IPS-18a (cell line): ENCODE measurements at regions not wholly inside any gene's neighbourhood (a gene's known extent, or its start where the extent isn't known, plus 50 kb on each side); places are given as distances from the start of the nearest gene placed in this dataset.

ENCODE experiments used
- H3K27ac ChIP-seq: one replicate; pipeline ENCODE4 v1.5.1; 2013; ENCODE audit warnings: low read length
- H3K27me3 ChIP-seq: one replicate; pipeline ENCODE4 v1.6.1; 2013; ENCODE audit warnings: mild to moderate bottlenecking, low read length; ENCODE audit not compliant: control insufficient read depth, insufficient read depth
- H3K36me3 ChIP-seq: one replicate; pipeline ENCODE4 v1.6.1; 2013; ENCODE audit warnings: low read depth, low read length; ENCODE audit not compliant: control insufficient read depth
- H3K4me1 ChIP-seq: one replicate; pipeline ENCODE4 v1.6.1; 2013; ENCODE audit warnings: low read depth, low read length; ENCODE audit not compliant: control insufficient read depth
- H3K4me3 ChIP-seq: one replicate; pipeline ENCODE4 v1.5.1; 2013; ENCODE audit warnings: low read length
- H3K9ac ChIP-seq: one replicate; pipeline ENCODE4 v1.6.1; 2013; ENCODE audit warnings: mild to moderate bottlenecking, low read length, moderate library complexity
- H3K9me3 ChIP-seq: one replicate; pipeline ENCODE4 v1.6.1; 2013; ENCODE audit warnings: low read depth, low read length; ENCODE audit not compliant: control insufficient read depth

DNA sequence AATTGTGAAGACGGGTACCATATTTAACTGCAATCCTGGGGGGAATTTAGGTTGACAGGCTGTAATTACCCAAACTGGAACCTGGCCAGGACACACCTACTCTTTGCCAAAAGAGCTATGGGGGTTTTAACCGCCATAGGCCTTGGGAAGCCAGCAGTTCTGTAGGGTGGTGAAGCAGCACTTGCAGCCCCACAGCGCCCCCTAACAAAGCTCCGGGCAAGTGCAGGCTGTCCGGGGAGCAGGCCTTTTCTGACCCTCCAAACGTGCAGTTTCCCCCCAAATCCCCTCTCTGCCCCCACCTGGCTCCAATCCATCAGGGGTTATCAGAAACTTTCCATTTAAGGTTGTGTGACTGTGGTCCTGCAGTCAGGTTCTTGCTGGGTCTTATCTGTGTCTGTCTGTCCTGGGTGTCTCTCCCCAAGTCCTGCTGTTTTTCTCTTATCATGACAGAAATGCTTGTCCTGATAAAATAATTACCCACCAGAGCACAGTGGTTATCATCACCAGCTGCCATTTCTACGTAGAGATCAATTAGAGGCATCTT is 350.9 kb downstream of the MID1IP1 start:
- Histone ChIP-seq H3K27me3 (no peaks in the 10 kb centered on the region), H3K4me1 (peaks cover 9% of the 10 kb centered on the region), H3K4me3 (no peak overlapping the region), H3K27ac (no peak overlapping the region), H3K9me3 (peaks cover 34% of the 10 kb centered on the region), H3K9ac (no peak overlapping the region), H3K36me3 (no peaks in the 10 kb centered on the region)

DNA sequence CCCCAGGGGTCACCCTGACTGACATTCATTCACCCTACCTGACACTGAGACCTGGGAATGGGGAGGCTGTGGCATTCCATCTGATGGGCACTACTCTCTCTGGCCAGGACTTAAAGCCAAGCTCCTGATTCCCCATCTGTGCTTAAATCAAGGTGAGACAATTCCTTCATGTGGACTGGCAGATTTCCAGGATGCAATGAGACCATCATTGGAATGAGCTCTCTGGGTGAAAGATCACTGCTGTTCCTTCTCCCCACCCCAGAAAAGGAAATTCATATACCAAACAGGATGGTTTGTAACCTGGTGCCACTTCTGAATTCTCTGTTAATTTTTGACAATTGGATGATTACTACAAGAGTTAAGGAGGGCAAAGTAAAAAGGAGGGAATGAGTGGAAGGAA is 354.8 kb downstream of the MID1IP1 start:
- Histone ChIP-seq H3K27ac (no peak overlapping the region), H3K9me3 (peaks cover 28% of the 10 kb centered on the region), H3K9ac (no peak overlapping the region), H3K4me3 (no peak overlapping the region), H3K27me3 (no peaks in the 10 kb centered on the region), H3K36me3 (no peaks in the 10 kb centered on the region), H3K4me1 (no peaks in the 10 kb centered on the region)

DNA sequence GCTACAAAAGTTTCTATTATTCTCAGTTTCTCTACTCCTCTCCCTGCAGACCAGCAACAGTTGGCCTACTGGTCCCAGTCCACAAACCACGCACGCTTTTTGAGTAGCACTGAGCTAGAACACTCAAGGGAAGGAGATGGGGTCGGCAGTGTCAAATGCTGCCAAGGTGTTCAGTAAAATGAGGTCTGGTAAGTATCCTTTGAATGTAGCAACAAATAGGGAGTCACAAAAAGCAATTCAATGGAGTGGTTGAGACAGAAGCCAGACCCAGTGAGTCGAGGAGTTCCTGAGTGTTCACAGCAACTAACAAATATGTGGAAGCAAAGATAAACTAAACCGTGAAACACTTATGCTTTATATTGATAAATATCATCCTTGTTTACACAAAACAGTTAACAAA is 355.7 kb downstream of the MID1IP1 start:
- Histone ChIP-seq H3K36me3 (no peaks in the 10 kb centered on the region), H3K4me3 (no peak overlapping the region), H3K27ac (no peak overlapping the region), H3K4me1 (no peaks in the 10 kb centered on the region), H3K9me3 (peaks cover 28% of the 10 kb centered on the region), H3K27me3 (no peaks in the 10 kb centered on the region), H3K9ac (no peak overlapping the region)

GRCh38 chrX:39157796-39158195 is 356.5 kb downstream of the MID1IP1 start:
- Histone ChIP-seq H3K36me3 (no peaks in the 10 kb centered on the region), H3K9ac (no peak overlapping the region), H3K27ac (no peak overlapping the region), H3K4me3 (no peak overlapping the region), H3K9me3 (peaks cover 28% of the 10 kb centered on the region), H3K27me3 (peaks cover under 1% of the 10 kb centered on the region), H3K4me1 (no peaks in the 10 kb centered on the region)

GRCh38 chrX:39158801-39159657 is 357.8 kb downstream of the MID1IP1 start:
- Histone ChIP-seq H3K9ac (no peak overlapping the region), H3K27me3 (peaks cover 9% of the 10 kb centered on the region), H3K27ac (no peak overlapping the region), H3K4me1 (no peaks in the 10 kb centered on the region), H3K4me3 (no peak overlapping the region), H3K36me3 (no peaks in the 10 kb centered on the region), H3K9me3 (peaks cover 22% of the 10 kb centered on the region)

- Histone ChIP-seq H3K36me3 (no peaks in the 10 kb centered on the region), H3K9ac (no peak overlapping the region), H3K27me3 (peaks cover 9% of the 10 kb centered on the region), H3K4me1 (no peaks in the 10 kb centered on the region), H3K27ac (no peak overlapping the region), H3K4me3 (no peak overlapping the region), H3K9me3 (peaks cover 14% of the 10 kb centered on the region)
These were observed 358.8 kb downstream of the MID1IP1 start for GRCh38 chrX:39159921-39160507.

- Histone ChIP-seq H3K36me3 (no peaks in the 10 kb centered on the region), H3K4me3 (no peak overlapping the region), H3K27me3 (peaks cover 9% of the 10 kb centered on the region), H3K27ac (no peak overlapping the region), H3K9ac (no peak overlapping the region), H3K4me1 (no peaks in the 10 kb centered on the region), H3K9me3 (peaks cover 5% of the 10 kb centered on the region)
These were observed 360.5 kb downstream of the MID1IP1 start for GRCh38 chrX:39161611-39162255.

DNA sequence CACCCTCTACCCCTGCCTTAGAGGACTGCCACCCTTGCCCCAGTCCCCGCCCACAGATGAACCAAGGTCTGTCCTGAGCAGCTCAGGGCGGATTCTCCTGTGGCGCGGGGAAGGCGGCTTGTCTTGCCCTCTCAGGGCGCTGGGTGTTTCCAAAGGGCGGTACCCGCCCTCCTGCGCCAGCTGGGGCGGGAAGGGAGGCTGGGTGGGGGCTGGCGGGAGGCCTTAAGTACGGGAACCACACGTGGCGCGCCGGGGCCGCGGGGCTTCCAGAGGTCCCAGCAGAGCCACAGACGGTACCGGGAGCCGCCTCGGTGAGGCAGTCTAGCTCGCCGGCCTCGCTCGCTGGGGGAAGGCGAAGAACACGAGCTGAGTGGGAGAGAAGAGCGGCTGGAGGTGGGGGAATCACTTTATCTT is 361.1 kb downstream of the MID1IP1 start:
- H3K27ac ChIP-seq: no peak overlapping the region
- H3K9me3 ChIP-seq: peaks cover 3% of the 10 kb centered on the region
- no peaks in the 10 kb centered on the region for H3K4me1 ChIP-seq
- peaks cover 9% of the 10 kb centered on the region for H3K27me3 ChIP-seq
- H3K9ac ChIP-seq: no peak overlapping the region
- no peaks in the 10 kb centered on the region for H3K36me3 ChIP-seq
- H3K4me3 ChIP-seq: peak overlapping the region; percentile 25

DNA sequence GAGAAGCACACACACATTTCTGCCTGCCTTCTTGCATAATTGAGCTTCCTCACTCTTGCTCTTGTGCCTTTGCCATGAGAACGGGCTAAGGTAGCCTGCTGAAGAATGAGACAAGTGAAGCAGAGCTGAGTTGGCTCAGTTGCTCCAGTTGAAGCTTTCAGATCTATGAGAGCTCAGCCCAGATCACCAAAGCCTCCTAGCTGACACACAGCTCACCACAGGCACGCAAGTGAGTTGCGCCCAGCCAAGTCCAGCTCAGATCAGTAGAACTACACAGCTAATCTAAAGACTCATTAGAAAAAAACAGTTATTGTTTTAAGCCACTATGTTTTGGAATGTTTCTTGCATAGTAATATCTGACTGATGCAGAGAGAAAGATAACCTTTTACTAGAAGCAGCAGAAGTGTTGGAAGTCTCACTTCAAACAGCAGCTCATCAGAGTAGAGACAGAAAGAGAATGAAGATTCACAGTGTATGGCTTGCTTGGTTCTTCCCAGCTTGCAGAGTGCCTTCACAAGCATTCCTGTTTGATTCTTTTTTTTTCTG is 362.4 kb downstream of the MID1IP1 start:
- no peak overlapping the region for H3K9ac ChIP-seq
- peaks cover 8% of the 10 kb centered on the region for H3K9me3 ChIP-seq
- H3K27me3 ChIP-seq: peaks cover 9% of the 10 kb centered on the region
- H3K4me3 ChIP-seq: no peak overlapping the region
- H3K27ac ChIP-seq: no peak overlapping the region
- H3K4me1 ChIP-seq: no peaks in the 10 kb centered on the region
- no peaks in the 10 kb centered on the region for H3K36me3 ChIP-seq

DNA sequence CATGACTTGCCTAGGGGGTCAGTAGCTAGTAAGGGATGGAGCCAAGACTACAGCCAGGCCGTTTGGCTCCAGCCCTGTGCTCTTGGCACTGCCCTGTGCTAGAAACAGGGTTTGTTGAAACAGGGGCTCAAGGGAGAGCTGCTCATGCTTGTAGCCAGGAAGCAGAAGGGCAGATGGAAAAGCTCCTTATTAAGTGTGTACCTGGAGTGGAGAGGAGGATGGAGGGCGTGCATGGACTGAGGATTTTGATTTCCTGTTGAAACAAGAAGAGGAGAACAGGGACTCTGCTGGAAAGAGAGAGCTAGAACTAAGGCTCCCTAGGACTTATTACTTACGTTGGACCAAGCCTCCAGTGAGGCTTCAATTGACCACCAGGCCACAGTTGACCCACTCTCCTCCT is 363.0 kb downstream of the MID1IP1 start:
- Histone ChIP-seq H3K27me3 (peaks cover 9% of the 10 kb centered on the region), H3K4me1 (no peaks in the 10 kb centered on the region), H3K9ac (no peak overlapping the region), H3K36me3 (no peaks in the 10 kb centered on the region), H3K9me3 (peaks cover 8% of the 10 kb centered on the region), H3K4me3 (no peak overlapping the region), H3K27ac (no peak overlapping the region)

GRCh38 chrX:39165185-39165584 is 363.9 kb downstream of the MID1IP1 start:
- Histone ChIP-seq H3K9ac (no peak overlapping the region), H3K27me3 (peaks cover 9% of the 10 kb centered on the region), H3K36me3 (no peaks in the 10 kb centered on the region), H3K27ac (no peak overlapping the region), H3K9me3 (peaks cover 11% of the 10 kb centered on the region), H3K4me1 (no peaks in the 10 kb centered on the region), H3K4me3 (no peak overlapping the region)
